Endodermal cell (in vitro differentiated cells): ENCODE measurements at regions not wholly inside any gene's neighbourhood (a gene's known extent, or its start where the extent isn't known, plus 50 kb on each side); places are given as distances from the start of the nearest gene placed in this dataset.

ENCODE experiments used
- DNase-seq: peaks from one replicate; pipeline ENCODE4 v3.0.0-alpha.2; 2017
- H3K27ac ChIP-seq: 2 replicates; pipeline ENCODE4 v1.5.1; 2013; ENCODE audit warnings: mild to moderate bottlenecking, low read depth, low read length, moderate library complexity
- H3K27me3 ChIP-seq: 2 replicates; pipeline ENCODE4 v1.6.1; 2013; ENCODE audit warnings: mild to moderate bottlenecking, low read length, moderate library complexity; ENCODE audit not compliant: insufficient read depth, control insufficient read depth, poor library complexity, severe bottlenecking
- H3K36me3 ChIP-seq: 2 replicates; pipeline ENCODE4 v1.7.0; 2013; ENCODE audit warnings: mild to moderate bottlenecking, low read length, moderate library complexity; ENCODE audit not compliant: control insufficient read depth, insufficient read depth
- H3K4me1 ChIP-seq: one replicate; pipeline ENCODE4 v1.7.0; 2013; ENCODE audit warnings: low read length; ENCODE audit not compliant: control insufficient read depth, insufficient read depth
- H3K4me3 ChIP-seq: 2 replicates; pipeline ENCODE4 v1.5.1; 2013; ENCODE audit warnings: mild to moderate bottlenecking, low read length, moderate library complexity
- H3K9ac ChIP-seq: 2 replicates; pipeline ENCODE4 v1.6.1; 2013; ENCODE audit warnings: mild to moderate bottlenecking, low read length, moderate library complexity; ENCODE audit not compliant: poor library complexity, severe bottlenecking; ENCODE audit errors: extremely low read depth
- H3K9me3 ChIP-seq: 2 replicates; pipeline ENCODE4 v1.6.1; 2013; ENCODE audit warnings: mild to moderate bottlenecking, low read length, moderate library complexity; ENCODE audit not compliant: control insufficient read depth
- H3K27ac Mint-ChIP-seq: 2 replicates; pipeline ENCODE4 v1.8.0; 2020; ENCODE audit warnings: mixed read lengths
- H3K27me3 Mint-ChIP-seq: 2 replicates; pipeline ENCODE4 v1.8.0; 2021; ENCODE audit warnings: mild to moderate bottlenecking, mixed read lengths; ENCODE audit not compliant: insufficient read depth
- H3K36me3 Mint-ChIP-seq: 2 replicates; pipeline ENCODE4 v1.8.0; 2020; ENCODE audit warnings: low read depth, mixed read lengths
- H3K4me1 Mint-ChIP-seq: 2 replicates; pipeline ENCODE4 v1.8.0; 2020; ENCODE audit warnings: mixed read lengths
- H3K4me3 Mint-ChIP-seq: 2 replicates; pipeline ENCODE4 v1.8.0; 2020; ENCODE audit warnings: mild to moderate bottlenecking, moderate library complexity, mixed read lengths
- H3K9me3 Mint-ChIP-seq: 2 replicates; pipeline ENCODE4 v1.8.0; 2020; ENCODE audit warnings: mild to moderate bottlenecking, mixed read lengths
- CTCF ChIP-seq: fragments of 200-600 bp; sonication (generic); conservative IDR thresholded peaks from 2 replicates; pipeline ENCODE4 v1.5.0; 2021; ENCODE audit warnings: antibody characterized with exemption, mild to moderate bottlenecking
- WGBS, 2 experiments: methylation state at CpG; one replicate each; pipeline versions ENCODE4 v1.1.5 to v1.1.7; 2013; ENCODE audit warnings: missing lambda C conversion rate in 2 of 2, mixed read lengths in 1 of 2; ENCODE audit not compliant: insufficient coverage in 1 of 2, insufficient read length in 1 of 2; 5-methylcytosine and 5-hydroxymethylcytosine counted together

- Histone ChIP-seq H3K9me3 (no peaks in the 10 kb centered on the region), H3K27me3 (no peaks in the 10 kb centered on the region), H3K36me3 (no peaks in the 10 kb centered on the region), H3K9ac (no peak overlapping the region), H3K4me3 (no peak overlapping the region), H3K4me1 (no peaks in the 10 kb centered on the region), H3K27ac (no peak overlapping the region)
- no peaks in the 10 kb centered on the region for H3K36me3 Mint-ChIP-seq
- H3K9me3 Mint-ChIP-seq, result no peaks in the 10 kb centered on the region
- no peak for TF ChIP-seq CTCF
- H3K4me1 Mint-ChIP-seq, result peaks cover 1% of the 10 kb centered on the region
- DNase-seq, result no peak
- 87 to 90% methylated on average over 5 to 7 of the region's 7 CpGs for WGBS, 2 experiments
- no peaks in the 10 kb centered on the region for H3K27me3 Mint-ChIP-seq
- H3K27ac Mint-ChIP-seq, result no peak overlapping the region
- H3K4me3 Mint-ChIP-seq, result no peak overlapping the region
Observed at GRCh38 chr1:31127266-31127665, 61.7 kb upstream of the PUM1 start.

DNA sequence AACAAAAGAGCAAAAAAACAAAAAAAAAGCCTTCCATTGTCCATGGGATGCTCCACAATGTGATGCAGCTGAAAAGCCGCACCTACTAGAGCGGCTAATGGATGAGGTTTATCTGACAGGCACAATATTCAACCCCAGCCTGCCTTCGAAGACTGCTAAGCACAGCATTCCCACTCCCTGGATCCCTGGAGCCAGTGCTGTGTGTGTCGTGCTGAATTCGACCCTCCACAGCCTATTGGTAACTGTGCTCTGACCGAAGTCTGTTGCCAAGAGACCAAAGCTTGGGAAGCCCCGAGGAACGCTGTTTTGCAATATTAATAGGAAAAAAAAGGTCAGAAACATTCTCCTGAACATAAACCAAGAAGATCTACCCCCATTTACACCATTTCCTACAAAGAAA is 57.2 kb upstream of the PUM1 start:
- H3K4me1 Mint-ChIP-seq, result peaks cover 8% of the 10 kb centered on the region
- no peak for DNase-seq
- H3K27me3 Mint-ChIP-seq, result no peaks in the 10 kb centered on the region
- H3K36me3 ChIP-seq, result no peaks in the 10 kb centered on the region
- H3K4me3 ChIP-seq, result no peak overlapping the region
- WGBS, 2 experiments, result 82 to 92% methylated on average over 5 to 8 of the region's 8 CpGs
- no peaks in the 10 kb centered on the region for H3K9me3 ChIP-seq
- H3K9me3 Mint-ChIP-seq, result no peaks in the 10 kb centered on the region
- H3K4me1 ChIP-seq, result no peaks in the 10 kb centered on the region
- H3K27ac Mint-ChIP-seq, result no peak overlapping the region
- H3K4me3 Mint-ChIP-seq, result no peak overlapping the region
- H3K9ac ChIP-seq, result no peak overlapping the region
- H3K36me3 Mint-ChIP-seq, result no peaks in the 10 kb centered on the region
- peak overlapping the region; percentile 51 for H3K27ac ChIP-seq
- no peaks in the 10 kb centered on the region for H3K27me3 ChIP-seq
- TF ChIP-seq CTCF, result no peak

DNA sequence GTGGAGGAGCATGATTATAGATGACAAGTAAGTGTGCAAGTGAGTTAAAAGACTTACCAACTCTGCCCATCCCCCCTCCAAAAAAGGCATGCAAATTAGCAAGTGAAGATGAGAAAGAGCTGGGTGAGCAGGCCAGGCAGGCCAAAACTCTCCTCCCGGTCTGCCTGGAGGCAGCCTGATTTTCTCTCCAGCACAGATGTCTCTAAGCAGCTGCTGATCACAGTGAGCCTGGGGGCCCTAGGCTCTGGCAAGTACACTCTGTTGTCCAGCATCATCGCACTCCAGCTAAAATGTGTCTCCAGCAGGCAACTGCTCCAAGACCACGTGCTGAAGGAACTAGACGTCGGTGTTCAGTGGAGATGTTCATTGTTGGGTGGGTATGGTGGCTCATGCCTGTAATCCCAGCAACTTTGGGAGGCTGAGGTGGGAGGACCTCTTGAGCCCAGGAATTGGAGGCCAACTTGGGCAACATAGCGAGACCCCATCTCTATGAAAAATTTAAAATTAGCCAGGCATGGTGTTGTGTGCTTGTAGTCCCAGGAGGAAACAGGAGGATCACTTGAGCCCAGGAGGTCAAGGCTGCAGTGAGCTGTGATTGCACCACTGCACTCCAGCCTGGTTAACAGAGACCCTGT is 56.7 kb upstream of the PUM1 start:
- no peaks in the 10 kb centered on the region for H3K36me3 Mint-ChIP-seq
- WGBS, 2 experiments, result 63 to 82% methylated on average over 3 to 6 of the region's 6 CpGs
- H3K4me3 Mint-ChIP-seq, result no peak overlapping the region

More for the DNA sequence above, 56.7 kb upstream of the PUM1 start:
- Mint-ChIP-seq H3K27me3 (no peaks in the 10 kb centered on the region), H3K27ac (no peak overlapping the region), H3K4me1 (peaks cover 8% of the 10 kb centered on the region), H3K9me3 (no peaks in the 10 kb centered on the region)
- Histone ChIP-seq H3K9me3 (no peaks in the 10 kb centered on the region), H3K36me3 (no peaks in the 10 kb centered on the region), H3K4me1 (no peaks in the 10 kb centered on the region), H3K4me3 (no peak overlapping the region), H3K27me3 (no peaks in the 10 kb centered on the region), H3K27ac (peak overlapping the region; percentile 51), H3K9ac (no peak overlapping the region)
- no peak for TF ChIP-seq CTCF
- DNase-seq, result peak; percentile 54
